Activated CD8-positive, alpha-beta memory T cell treated with anti-CD3 and anti-CD28 coated beads for 36 hours (primary cell): ENCODE measurements at regions not wholly inside any gene's neighbourhood (a gene's known extent, or its start where the extent isn't known, plus 50 kb on each side); places are given as distances from the start of the nearest gene placed in this dataset.

Source experiments
- CTCF ChIA-PET: fragments of 350-600 bp; sonication (Branson Sonifier 250); formaldehyde crosslinking; loops from one replicate; lab custom pipeline; 2021; ENCODE audit warnings: antibody characterized with exemption; lab: Charles Lee
- POLR2A ChIA-PET: fragments of 350-600 bp; sonication (Branson Sonifier 250); formaldehyde crosslinking; loops from one replicate; lab custom pipeline; 2021; ENCODE audit warnings: antibody characterized with exemption; lab: Charles Lee

DNA sequence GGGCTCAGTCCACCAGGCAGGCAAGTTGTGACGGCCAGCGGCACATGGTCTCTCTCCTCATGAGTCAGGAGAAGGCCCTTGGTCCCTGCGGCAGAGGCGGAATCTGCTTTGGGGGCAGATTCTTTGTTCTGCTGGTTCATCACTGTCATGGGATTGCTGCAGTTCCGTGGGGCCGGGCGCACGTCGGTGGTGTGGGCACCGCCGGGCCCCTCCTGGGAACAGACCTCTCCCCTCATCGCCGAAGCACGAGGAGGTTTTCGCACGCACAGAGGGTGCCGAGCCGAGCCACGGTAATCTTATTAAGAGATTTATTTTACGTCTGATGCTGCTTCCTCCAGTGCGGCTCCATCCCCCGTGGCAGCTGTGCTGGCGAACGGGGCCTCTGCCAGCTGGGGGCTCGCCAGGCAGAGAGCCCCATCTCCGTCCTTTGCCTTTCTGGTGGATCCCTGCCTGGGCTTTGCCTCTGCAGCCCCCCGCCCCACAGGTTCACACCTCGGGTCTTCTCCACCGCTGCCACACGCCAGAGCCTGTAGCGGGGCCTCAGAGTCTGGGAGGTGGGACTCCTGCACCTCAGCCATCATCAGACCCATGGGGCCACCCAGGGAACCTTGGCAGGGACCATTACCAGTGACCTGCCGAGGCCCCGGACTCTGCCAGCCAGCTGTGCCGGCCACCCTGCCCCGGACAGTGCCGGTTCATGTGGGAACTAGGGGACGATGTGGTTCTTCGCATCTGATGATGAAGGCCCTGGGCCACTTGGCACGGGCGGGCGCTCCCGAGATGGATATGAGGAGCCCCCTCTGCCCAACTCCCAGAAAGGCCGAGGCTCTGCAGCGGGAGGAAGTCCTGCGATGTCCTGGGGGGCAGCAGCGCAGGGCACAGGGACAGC is 86.7 kb upstream of the NKX1-1 start:
- ChIA-PET CTCF (no interaction called here), POLR2A (no interaction called here)

DNA sequence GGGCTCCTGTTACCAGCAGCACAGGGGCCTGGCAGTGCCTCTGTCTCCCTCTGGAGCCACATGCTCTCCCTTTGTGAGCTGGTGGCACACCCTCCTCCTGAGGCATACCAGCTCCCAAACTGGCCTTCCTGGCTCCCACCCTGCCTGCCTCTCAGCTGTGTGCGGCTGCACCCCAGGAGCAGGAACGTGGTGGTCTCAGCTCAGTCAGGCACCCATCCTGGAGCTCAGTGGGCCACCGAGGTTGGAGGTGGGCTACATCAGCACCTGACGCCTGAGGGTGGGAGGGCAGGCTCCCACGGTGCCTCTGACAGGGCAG is 85.9 kb upstream of the NKX1-1 start:
- ChIA-PET POLR2A (no interaction called here), CTCF (no interaction called here)

DNA sequence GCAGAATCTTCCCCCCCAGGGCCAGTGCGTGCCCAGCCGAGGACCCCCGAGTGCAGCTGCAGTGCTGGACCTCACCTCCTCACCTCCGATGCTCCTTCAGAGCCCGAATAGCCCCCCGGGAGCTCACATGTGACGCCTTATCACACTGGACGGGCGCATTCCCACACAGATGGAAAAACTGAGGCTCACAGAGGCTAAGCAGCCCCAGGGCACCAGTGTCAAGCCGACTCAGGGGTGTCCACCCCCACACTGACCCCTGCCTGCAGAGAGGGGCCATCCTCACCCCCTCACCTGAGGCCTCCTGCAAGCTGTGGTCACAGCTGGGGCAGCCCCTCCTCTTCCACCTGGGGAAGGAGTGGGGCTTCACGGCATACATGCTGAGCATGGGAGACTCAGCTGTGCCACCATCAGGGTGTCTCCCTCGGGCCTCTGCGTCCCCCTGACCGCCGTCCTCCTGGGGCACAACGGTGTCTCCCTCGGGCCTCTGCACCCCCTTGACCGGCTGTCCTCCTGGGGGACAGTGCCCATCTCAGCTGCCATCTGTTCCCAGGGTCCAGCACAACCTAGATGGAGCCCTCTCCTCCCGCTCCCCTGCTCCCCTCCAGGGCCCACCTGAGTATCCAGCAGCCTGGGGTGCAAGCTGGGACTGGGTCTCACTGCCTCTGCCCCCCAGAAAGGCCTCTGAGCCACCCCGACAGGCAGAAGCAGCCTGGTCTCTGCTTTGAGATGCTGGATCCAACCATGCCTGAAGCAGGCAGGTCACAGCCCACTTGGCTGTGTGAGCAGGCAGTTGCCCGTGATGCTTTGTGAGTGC is 85.3 kb upstream of the NKX1-1 start:
- POLR2A ChIA-PET, result no interaction called here
- CTCF ChIA-PET, result interaction anchor here (0.5 kb wide), 1 partner anchor 216 kb away, joined by 3 read pairs; no protein-coding TSS in a partner anchor

DNA sequence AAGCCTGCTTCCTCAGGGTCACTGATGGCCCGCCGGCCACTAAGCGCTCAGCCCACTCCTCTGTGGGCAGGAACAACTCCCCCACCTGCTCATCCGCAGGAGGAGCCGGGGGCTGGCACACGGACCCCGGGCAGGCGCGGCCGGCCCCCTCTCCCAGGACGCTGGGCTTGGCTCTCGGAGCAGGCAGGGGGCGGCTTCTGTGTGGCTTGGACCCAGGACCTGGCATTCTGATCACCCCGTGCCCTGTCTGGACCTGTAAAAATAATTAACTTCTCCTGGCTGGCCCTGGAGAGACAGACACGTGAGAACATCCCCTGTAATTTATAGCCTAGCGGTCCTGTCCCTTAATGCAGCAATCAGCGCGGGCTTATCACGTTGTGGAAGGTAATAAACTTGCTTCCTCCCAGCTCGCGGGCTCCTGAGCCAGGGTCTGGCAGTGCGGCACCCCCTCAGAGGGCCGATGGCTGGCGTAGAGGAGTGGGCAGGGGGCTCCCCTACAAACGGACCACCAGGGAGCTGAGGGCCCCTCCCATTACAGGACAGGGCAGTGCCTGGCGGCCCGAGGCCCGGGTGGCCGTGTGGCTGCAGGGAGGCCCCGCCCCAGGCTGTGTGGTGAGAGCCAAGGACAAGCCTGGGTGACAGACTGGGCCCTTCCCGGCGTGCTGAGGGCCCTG is 84.5 kb upstream of the NKX1-1 start:
- POLR2A ChIA-PET, result no interaction called here
- CTCF ChIA-PET, result interaction anchor here (0.5 kb wide), 1 partner anchor 215 kb away, joined by 3 read pairs; no protein-coding TSS in a partner anchor

DNA sequence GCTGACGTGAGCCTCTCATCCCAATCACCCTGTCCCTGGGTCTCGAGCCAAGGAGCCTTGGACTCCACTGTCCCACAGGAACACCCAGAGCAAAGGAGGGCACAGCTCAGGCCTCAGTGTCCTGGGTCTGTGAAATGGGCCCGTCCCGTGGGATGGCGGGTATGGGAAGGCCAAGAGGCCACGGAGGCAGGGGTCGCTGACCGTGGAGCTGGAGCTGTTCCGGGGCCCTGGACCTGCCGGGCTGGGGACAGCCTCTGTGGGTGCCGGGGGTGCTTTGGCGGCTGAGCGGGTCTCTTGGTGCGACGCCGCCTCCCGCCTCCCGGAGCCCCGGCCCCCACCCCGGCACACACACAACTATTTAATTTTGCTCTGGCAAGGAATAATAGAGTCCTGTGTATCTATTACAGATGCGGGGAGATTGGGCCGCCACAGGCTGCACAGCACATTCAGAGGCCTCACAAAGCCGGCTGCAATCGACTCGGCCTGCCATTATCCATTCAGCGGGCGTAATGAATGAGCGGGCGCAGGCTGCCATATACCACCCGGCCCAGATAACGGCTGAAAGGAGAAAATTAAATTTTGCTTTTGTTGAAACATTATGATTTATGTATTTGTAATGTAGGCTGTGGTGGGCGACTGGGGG is 83.9 kb upstream of the NKX1-1 start:
- CTCF ChIA-PET, result no interaction called here

DNA sequence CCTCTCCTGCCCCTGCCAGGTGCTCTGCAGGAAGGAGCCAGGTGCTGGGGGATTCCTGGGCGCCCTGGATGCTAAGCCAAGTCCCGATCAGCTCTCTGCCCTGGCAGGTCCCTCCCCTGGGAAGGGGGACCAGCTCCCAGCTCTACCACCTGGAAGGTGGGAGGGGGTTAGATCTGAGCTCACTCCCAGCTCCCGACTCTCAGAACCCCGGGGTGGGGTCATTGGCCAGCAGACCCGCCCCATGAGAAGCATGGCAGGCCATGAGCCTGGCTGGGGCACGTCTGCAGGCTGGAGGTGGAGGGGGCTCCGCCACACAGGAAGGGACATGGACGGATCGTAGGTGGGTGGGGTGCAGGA is 83.4 kb upstream of the NKX1-1 start:
- ChIA-PET CTCF (no interaction called here), POLR2A (no interaction called here)

More for the DNA sequence above, 83.9 kb upstream of the NKX1-1 start:
- POLR2A ChIA-PET, result no interaction called here

DNA sequence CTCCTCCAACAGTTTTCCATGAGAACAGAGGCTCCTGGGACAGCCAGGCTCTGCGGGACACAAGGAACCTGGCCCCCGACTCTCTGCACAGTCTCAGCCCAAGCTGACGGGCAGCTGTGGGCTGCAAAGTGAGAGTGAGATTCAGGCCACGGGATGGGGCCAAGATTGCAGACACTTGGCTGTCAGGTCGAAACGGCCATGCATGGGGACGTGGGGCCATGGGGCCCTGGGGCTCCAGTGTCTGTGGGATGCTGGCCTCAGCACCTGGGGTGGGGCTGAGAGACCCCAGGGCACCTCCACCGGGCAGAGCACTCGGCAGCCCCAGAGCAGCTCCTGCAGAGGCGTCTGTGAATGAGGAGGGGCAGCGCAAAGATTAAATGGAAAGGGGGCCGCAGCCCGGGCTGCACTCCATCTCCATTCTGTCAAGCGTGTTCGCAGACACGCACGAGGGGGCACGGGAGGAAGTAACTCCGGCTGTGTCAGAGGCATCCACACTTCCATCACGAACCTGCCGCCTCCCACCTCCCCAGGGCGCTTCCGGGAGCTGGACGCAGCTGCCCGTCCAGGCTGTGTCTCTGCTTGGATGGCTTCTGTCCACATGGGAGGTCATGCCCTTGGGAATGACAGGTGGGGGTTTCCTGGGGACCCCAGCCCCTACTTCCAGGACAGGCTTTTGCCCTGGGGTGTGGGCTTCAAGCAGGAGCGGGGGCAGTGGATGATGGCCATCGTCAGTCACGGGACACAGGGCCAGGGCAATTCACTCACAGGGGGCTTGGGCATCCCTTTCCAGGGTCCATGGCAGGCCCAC is 82.8 kb upstream of the NKX1-1 start:
- ChIA-PET CTCF (no interaction called here), POLR2A (no interaction called here)

DNA sequence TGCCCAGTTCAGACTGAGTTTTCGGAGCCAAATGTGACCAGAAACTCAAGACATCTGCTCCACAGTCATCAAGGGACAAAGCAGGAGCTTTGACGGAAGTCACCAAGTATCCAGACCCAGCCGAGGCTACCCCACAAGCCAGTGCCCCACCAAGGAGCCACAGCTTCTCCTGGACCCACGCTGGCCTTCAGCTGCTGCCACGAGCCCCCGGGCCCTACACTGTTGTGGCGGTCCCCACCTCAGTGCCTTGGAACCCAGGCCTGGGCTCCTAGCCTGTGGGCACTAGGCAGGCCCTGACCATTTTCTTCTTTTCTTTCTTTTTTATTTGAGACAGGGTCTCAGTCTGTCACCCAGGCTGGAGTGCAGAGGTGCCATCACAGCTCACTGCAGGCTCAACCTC is 82.1 kb upstream of the NKX1-1 start:
- POLR2A ChIA-PET, result no interaction called here

DNA sequence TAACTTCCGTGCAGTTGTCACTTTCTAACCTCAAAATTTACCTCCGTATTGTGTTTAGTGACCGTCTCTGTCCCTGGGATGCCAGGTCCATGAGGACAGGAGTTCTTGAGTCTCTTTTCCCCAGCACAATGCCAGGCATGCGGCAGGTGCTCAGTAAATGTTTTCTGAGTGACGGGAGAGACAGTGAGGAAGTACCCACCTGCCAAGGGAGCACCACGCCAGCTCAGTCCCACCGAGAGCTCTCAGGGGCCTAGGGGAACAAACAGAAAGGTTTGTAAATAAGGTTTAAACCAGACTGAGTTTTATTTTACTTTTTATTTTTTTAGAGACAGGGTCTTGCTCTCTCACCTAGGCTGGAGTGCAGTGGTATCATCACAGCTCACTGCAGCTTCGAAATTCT is 81.5 kb upstream of the NKX1-1 start:
- POLR2A ChIA-PET, result no interaction called here

More for the DNA sequence above, 82.1 kb upstream of the NKX1-1 start:
- CTCF ChIA-PET, result no interaction called here

DNA sequence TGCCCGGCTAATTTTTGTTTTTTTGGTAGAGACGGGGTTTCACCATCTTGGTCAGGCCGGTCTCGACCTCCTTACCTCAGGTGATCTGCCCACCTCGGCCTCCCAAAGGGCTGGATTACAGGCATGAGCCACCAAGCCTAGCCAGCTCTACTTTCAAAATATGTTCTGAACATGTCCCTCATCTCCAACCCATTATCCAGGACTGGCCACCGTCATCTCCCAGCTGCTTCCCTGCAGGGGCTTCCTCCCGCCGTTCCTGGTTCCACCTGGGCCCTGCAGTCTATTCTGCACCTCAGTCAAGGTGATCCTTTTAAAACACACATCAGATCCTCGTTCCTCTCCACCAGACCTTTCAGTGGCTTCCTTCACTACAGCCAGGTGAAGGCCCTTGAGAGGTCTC is 80.9 kb upstream of the NKX1-1 start:
- CTCF ChIA-PET, result no interaction called here

More for the DNA sequence above, 81.5 kb upstream of the NKX1-1 start:
- CTCF ChIA-PET, result no interaction called here

DNA sequence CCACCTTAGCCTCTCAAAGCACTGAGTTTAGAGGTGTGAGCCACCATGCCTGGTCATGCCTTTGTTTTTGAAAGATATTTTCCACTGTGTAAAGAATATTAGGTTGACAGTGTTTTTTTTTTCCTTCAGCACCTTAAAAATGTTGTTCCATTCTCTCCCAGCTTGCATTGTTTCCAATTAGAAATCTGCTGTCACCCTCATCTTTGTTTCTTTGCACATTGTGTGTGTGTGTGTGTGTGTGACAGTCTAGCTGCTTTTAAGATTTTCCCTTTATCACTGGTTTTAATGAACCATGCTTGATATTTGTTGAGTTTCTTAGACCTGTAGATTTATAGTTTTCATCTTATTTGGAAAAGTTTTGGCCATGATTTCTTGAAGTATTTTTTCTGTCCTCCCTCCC is 79.0 kb upstream of the NKX1-1 start:
- CTCF ChIA-PET, result no interaction called here
- POLR2A ChIA-PET, result no interaction called here

More for the DNA sequence above, 80.9 kb upstream of the NKX1-1 start:
- POLR2A ChIA-PET, result no interaction called here

DNA sequence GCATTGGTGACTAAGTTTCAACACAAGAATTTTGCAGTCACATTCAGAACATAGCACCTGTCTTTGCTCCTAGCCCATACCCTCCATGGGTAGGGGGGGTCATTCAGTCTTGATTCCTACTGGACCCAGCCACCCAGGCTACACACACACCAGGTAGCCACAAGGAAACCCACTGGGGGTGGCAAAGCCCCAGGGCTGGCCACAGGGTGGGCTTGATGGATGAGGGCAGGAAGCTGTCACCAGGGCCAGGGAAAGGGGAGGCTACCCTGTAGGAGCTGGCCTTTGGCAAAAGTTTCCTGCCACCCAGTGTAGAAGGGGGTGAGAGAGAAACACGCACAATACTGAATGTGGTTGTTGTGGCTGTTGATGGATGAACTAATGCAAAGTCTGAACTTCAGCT is 74.5 kb upstream of the NKX1-1 start:
- ChIA-PET CTCF (no interaction called here), POLR2A (no interaction called here)

DNA sequence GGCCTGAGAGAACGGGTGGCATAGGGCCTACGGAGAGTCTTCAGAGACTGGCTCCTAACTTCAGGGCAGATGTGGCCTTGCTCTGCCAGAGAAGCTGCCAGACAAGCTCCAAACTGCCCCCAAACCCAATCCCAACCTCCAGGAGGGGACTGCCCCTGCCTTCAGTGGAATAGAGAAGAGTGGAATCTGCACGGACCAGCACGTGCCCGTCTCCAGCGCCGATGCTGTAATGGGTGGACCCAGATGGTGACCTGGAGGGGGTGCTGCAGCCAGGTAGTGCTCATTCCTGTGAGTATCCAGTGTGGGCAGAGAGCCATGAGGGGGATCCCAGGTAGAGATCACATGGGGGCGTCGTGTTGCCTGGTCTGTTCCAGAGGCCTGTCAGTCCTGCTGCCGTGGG is 73.2 kb upstream of the NKX1-1 start:
- ChIA-PET CTCF (no interaction called here), POLR2A (no interaction called here)

DNA sequence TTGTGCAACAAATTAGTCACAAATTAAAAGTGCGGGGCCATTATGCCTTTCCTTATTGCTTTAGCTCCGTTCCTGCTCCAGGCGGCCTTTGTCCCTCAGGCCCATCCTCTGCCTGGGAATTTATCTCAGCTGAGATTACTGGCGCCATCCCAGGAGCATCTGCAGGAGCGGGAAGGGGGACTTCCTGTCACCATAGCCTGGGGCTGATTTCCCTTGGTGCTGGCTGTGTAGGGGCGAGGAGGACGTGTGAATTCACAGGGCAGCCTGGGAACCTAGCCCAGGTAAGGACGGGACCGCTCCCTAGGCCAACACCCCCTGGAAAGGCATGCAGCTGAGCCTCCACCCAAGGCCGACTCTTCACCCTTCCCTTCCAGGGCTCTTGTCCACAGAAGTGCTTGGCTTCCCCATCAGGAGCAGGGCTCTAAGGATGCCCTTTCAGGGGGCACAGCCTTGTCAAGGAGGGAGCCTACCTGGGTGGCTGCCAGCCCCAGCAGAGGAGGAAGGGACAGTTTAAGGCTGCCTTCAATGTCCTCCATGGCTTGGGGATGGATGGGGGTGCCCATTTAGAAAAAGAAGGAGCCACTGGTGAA is 72.6 kb upstream of the NKX1-1 start:
- POLR2A ChIA-PET, result no interaction called here
- CTCF ChIA-PET, result no interaction called here

DNA sequence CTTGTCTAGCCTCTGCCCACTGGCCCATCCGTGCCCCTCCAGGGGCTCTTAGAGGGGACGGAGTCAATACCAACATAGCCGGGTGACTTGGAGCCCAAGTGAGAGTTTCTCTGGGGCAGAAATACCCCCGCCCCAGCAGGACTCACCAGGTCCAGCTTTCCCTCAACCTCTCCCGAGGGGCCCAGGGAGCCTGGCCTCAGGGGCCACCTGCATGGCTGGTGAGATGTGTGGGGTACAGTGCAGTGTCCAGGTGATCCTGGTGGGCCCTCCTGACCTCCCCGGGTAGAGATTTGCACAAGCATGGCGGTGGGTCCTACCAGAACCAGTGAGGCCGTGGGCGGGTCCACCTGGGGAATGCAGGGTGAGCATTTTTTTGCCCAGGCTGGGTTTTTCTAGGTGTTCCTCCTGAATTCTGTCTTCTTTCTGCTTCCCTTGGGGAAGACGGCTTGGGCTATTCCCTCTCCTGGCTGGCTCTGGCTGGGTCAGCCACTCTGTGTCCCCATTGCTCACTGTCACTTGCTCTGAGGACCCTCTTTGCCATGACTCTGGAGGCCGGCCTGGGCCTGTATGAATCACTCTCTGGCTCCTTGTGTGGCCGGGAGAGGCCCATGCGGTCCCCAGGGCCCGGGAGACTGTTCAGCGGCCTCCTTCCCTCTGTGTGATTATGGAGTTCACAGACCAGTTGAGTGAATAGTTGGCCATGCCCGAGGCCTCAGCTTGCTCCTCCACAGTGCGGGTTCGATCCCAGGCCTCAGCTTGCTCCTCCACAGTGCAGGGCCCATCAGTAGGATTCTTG is 71.0 kb upstream of the NKX1-1 start:
- ChIA-PET CTCF (no interaction called here), POLR2A (no interaction called here)

DNA sequence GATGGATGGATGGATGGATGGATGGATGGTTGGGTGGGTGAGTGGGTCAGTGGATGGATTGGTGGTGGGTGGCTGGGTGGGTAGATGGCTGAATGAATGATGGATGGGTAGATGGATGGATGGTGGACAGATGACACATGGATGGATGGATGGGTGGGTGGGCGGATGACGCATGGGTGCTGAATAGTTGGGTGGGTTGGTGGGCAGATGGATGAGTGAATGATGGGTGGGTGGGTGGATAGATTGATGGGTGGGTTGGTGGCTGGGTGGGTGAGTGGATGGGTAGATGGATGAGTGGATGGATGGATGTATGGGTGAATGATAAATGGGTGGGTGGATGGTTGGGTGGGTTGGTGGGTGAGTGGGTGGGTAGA is 69.9 kb upstream of the NKX1-1 start:
- POLR2A ChIA-PET, result no interaction called here
- CTCF ChIA-PET, result no interaction called here

DNA sequence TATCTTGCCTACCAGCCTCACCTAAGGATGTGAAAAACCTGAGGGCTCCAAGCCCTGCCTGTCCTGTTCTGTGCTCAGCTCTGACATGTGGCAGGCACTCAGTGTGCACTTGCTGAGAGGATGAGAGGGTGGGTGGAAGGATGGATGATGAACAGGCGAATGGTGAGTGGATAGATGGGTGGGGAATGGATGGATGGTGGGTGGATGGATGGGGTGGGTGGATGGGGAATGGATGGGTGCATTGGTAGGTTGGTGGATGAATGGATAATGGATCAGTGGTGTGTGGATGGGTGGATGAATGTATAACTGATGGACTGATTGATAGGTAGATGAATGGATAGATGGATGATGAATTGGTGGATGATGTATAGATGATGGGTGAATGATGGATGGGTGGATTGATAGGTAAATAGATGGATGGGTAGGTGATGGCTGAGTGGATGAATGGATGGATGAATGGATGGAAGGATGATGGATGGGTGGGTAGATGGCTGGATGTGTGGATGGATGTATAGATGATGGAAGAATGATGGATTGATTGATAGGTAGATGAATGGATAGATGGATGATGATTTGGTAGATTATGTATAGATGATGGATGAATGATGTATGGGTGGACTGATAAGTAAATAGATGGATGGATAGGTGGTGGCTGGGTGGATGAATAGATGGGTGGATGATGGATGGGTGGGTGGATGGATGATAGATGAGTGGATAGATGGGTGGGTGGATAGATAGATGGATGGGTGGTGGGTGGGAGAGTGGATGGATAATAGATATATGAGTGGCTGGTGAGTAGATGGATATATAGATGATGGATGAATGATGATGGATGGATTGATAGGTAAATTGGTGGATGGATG is 69.3 kb upstream of the NKX1-1 start:
- POLR2A ChIA-PET, result no interaction called here

More for the DNA sequence above, 69.3 kb upstream of the NKX1-1 start:
- CTCF ChIA-PET, result no interaction called here
